Motor neuron (in vitro differentiated cells): ENCODE measurements at regions not wholly inside any gene's neighbourhood (a gene's known extent, or its start where the extent isn't known, plus 50 kb on each side); places are given as distances from the start of the nearest gene placed in this dataset.
A peak's percentile ranks its signal among the peaks of the same experiment; 100 is the strongest.
"Not testable (repeated sequence)": the region's sequence is repeated elsewhere in the genome, so short reads cannot be mapped to it uniquely, and the experiment has no call there.

Experiments
- ATAC-seq, 8 experiments: fragments of 200-7000 bp; cut with Tn5 transposase; replicated peaks in 6 of 8; 2 replicates each; pipeline ENCODE4 v1.8.0; 2021; ENCODE audit warnings: mild to moderate bottlenecking in 8 of 8, moderate library complexity in 8 of 8
- H3K27ac ChIP-seq, 2 donors: fragments of 250-450 bp; sonication (Bioruptor Pico); 2 replicates each; pipeline ENCODE4 v1.9.0; 2021; ENCODE audit warnings: antibody characterized with exemption in 2 of 2, mild to moderate bottlenecking in 2 of 2, moderate library complexity in 1 of 2
- H3K4me1 ChIP-seq, 2 donors: fragments of 250-450 bp; sonication (Bioruptor Pico); replicated peaks in 1 of 2; 2 replicates each; pipeline ENCODE4 v1.6.1; 2021; ENCODE audit warnings: antibody characterized with exemption in 2 of 2, mild to moderate bottlenecking in 2 of 2, moderate library complexity in 1 of 2
- H3K4me3 ChIP-seq, 5 donors: fragments of 250-450 bp; sonication (Bioruptor Pico); 2 replicates each; pipeline ENCODE4 v1.9.0; 2021; ENCODE audit warnings: antibody characterized with exemption in 5 of 5, mild to moderate bottlenecking in 5 of 5, moderate library complexity in 4 of 5
- WGBS, 10 experiments: fragments of 450-650 bp; shearing (Covaris generic); methylation state at CpG; one replicate each; pipeline ENCODE4 v1.0.0; 2022; 5-methylcytosine and 5-hydroxymethylcytosine counted together
- in situ Hi-C, 9 experiments: fragments of 400-800 bp; cut with MboI; loops; one replicate each; pipeline ENCODE4 v1.15.0; 2021; ENCODE audit warnings: low sequenced_read_pairs in 9 of 9, low pct_unique_long_range_greater_than_20kb in 2 of 9; ENCODE audit not compliant: unreplicated experiment in 9 of 9

- Histone ChIP-seq H3K4me3 (no peak overlapping the region), H3K4me1 (peaks cover 5 to 9% of the 10 kb centered on the region in 2 donors), H3K27ac (no peak overlapping the region)
- in situ Hi-C loops, result no loop called here
- no peak for ATAC-seq
Measured at GRCh38 chr2:186346216-186346615, 139.8 kb upstream of the ZC3H15 start.

- H3K27ac ChIP-seq, result no peak overlapping the region
- in situ Hi-C loops, result no loop called here
- peak in 7 of 8 experiments; percentile 38 to 98 (median 93) for ATAC-seq
- H3K4me3 ChIP-seq, result no peak overlapping the region
- peaks cover 5 to 9% of the 10 kb centered on the region in 2 donors for H3K4me1 ChIP-seq
Measured at GRCh38 chr2:186347472-186347871, 138.6 kb upstream of the ZC3H15 start.

- Histone ChIP-seq H3K4me3 (no peak overlapping the region), H3K4me1 (peaks cover 5 to 9% of the 10 kb centered on the region in 2 donors), H3K27ac (no peak overlapping the region)
- 0 to 93% (median 61%) methylated on average over 1 of the region's 1 CpG; no CpG with 5 or more reads in 2 of the 10 experiments for WGBS, 10 experiments
- no peak for ATAC-seq
- in situ Hi-C loops, result no loop called here
Measured at GRCh38 chr2:186348200-186348599, 137.9 kb upstream of the ZC3H15 start.

- H3K4me3 ChIP-seq, result no peak overlapping the region
- no peak for ATAC-seq
- peaks cover 5 to 9% of the 10 kb centered on the region in 2 donors for H3K4me1 ChIP-seq
- in situ Hi-C loops, result no loop called here
- 14 to 100% (median 83%) methylated on average over 1 to 2 of the region's 2 CpGs; no CpG with 5 or more reads in 1 of the 10 experiments for WGBS, 10 experiments
- H3K27ac ChIP-seq, result no peak overlapping the region
Measured at GRCh38 chr2:186349508-186349907, 136.6 kb upstream of the ZC3H15 start.

- H3K4me1 ChIP-seq, H3K27ac ChIP-seq, ATAC-seq, in situ Hi-C loops, H3K4me3 ChIP-seq: not testable (repeated sequence)
- 64 to 100% (median 93%) methylated on average over 2 to 3 of the region's 3 CpGs; no CpG with 5 or more reads in 2 of the 10 experiments for WGBS, 10 experiments
Measured at GRCh38 chr2:186354160-186354559, 131.9 kb upstream of the ZC3H15 start.

- 71 to 100% (median 100%) methylated on average over 1 of the region's 1 CpG; no CpG with 5 or more reads in 2 of the 10 experiments for WGBS, 10 experiments
- no peak for ATAC-seq
- Histone ChIP-seq H3K4me1 (peaks cover 0 to 3% of the 10 kb centered on the region in 2 donors), H3K27ac (no peak overlapping the region), H3K4me3 (no peak overlapping the region)
- in situ Hi-C loops, result no loop called here
Measured at GRCh38 chr2:186365406-186365805, 120.7 kb upstream of the ZC3H15 start.

- H3K4me1 ChIP-seq, result no peaks in the 10 kb centered on the region
- H3K4me3 ChIP-seq, result no peak overlapping the region
- in situ Hi-C loops, result no loop called here
- no peak for ATAC-seq
- 50 to 100% (median 83%) methylated on average over 1 to 3 of the region's 3 CpGs for WGBS, 10 experiments
- no peak overlapping the region for H3K27ac ChIP-seq
Measured at GRCh38 chr2:186379052-186379451, 107.0 kb upstream of the ZC3H15 start.

- in situ Hi-C loops, result no loop called here
- ATAC-seq, result no peak
- WGBS, 10 experiments, result 46 to 100% (median 93%) methylated on average over 2 of the region's 2 CpGs; no CpG with 5 or more reads in 1 of the 10 experiments
Measured at GRCh38 chr2:186380805-186381204, 105.3 kb upstream of the ZC3H15 start.

GRCh38 chr2:186381573-186381972 lies 104.5 kb upstream of the ZC3H15 start:
- 61 to 96% (median 92%) methylated on average over 2 to 12 of the region's 13 CpGs for WGBS, 10 experiments
- Histone ChIP-seq H3K4me3 (no peak overlapping the region), H3K27ac (no peak overlapping the region), H3K4me1 (no peaks in the 10 kb centered on the region)
- ATAC-seq, result no peak
- in situ Hi-C loops, result no loop called here

More at GRCh38 chr2:186380805-186381204, 105.3 kb upstream of the ZC3H15 start:
- Histone ChIP-seq H3K4me3 (no peak overlapping the region), H3K4me1 (no peaks in the 10 kb centered on the region), H3K27ac (no peak overlapping the region)

- Histone ChIP-seq H3K4me3 (no peak overlapping the region), H3K27ac (no peak overlapping the region), H3K4me1 (no peaks in the 10 kb centered on the region)
- 0 to 100% (median 73%) methylated on average over 1 of the region's 1 CpG; no CpG with 5 or more reads in 1 of the 10 experiments for WGBS, 10 experiments
- in situ Hi-C loops, result no loop called here
- ATAC-seq, result no peak
Measured at GRCh38 chr2:186382932-186383331, 103.1 kb upstream of the ZC3H15 start.

GRCh38 chr2:186384226-186384625 lies 101.8 kb upstream of the ZC3H15 start:
- Histone ChIP-seq H3K27ac (no peak overlapping the region), H3K4me3 (no peak overlapping the region), H3K4me1 (no peaks in the 10 kb centered on the region)
- no peak for ATAC-seq
- in situ Hi-C loops, result no loop called here

- H3K4me1 ChIP-seq, H3K27ac ChIP-seq, in situ Hi-C loops, ATAC-seq, H3K4me3 ChIP-seq: not testable (repeated sequence)
- WGBS, 10 experiments, result 85 to 100% (median 90%) methylated on average over 1 to 3 of the region's 4 CpGs; no CpG with 5 or more reads in 5 of the 10 experiments
Measured at GRCh38 chr2:186385638-186386201, 100.3 kb upstream of the ZC3H15 start.

GRCh38 chr2:186399082-186399644 lies 86.9 kb upstream of the ZC3H15 start:
- no peak overlapping the region for H3K4me3 ChIP-seq
- 28 to 96% (median 69%) methylated on average over 2 to 4 of the region's 4 CpGs; no CpG with 5 or more reads in 1 of the 10 experiments for WGBS, 10 experiments
- no peak overlapping the region for H3K27ac ChIP-seq
- no peak for ATAC-seq
- no peaks in the 10 kb centered on the region for H3K4me1 ChIP-seq
- in situ Hi-C loops, result no loop called here

- Histone ChIP-seq H3K27ac (no peak overlapping the region), H3K4me1 (no peaks in the 10 kb centered on the region), H3K4me3 (no peak overlapping the region)
- in situ Hi-C loops, result no loop called here
- no peak for ATAC-seq
Measured at GRCh38 chr2:186405842-186406241, 80.2 kb upstream of the ZC3H15 start.
